NT2/D1 (cell line): ENCODE measurements at regions not wholly inside any gene's neighbourhood (a gene's known extent, or its start where the extent isn't known, plus 50 kb on each side); places are given as distances from the start of the nearest gene placed in this dataset.

Experiments used
- SUZ12 ChIP-seq: IDR thresholded peaks from 2 replicates; pipeline ENCODE4 v1.6.1; 2011; ENCODE audit not compliant: insufficient read length, insufficient read depth; ENCODE audit errors: extremely low read depth
- YY1 ChIP-seq: IDR thresholded peaks from 2 replicates; pipeline ENCODE4 v1.6.1; 2011; ENCODE audit not compliant: insufficient read length, insufficient read depth
- ZNF274 ChIP-seq: IDR thresholded peaks from 2 replicates; pipeline ENCODE4 v1.6.1; 2011; ENCODE audit warnings: mild to moderate bottlenecking, low read depth, low read length

DNA sequence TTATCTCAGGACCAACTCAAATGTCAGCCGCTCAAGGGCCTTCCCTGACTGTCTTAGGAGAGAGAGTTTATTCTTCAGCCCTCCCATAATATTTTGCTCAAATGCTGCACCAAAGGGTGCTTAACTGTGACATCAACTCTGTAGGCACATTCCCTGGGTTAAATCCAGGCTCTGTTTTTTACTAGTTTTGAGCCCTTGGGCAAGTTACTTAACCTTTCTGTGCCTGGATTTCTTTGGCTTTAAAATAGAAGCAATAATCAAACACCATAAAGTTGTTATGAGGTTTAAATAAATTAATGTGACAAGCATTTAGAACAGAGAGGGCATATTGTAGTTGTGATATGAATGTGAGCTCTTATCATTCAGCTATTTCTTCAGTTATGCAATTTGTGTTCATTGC, 54.2 kb upstream of the LIMCH1 start:
- TF ChIP-seq ZNF274 (no peak), YY1 (no peak), SUZ12 (no peak)
